GM23338 (cell line): ENCODE measurements at regions not wholly inside any gene's neighbourhood (a gene's known extent, or its start where the extent isn't known, plus 50 kb on each side); places are given as distances from the start of the nearest gene placed in this dataset.

Source experiments
- ATAC-seq: fragments of 200-7000 bp; cut with Tn5 transposase; 3 replicates; pipeline ENCODE4 v1.9.1; 2020
- DNase-seq: peaks from one replicate; pipeline ENCODE4 v3.0.0-alpha.2; 2015; ENCODE audit warnings: low spot score
- H2AFZ ChIP-seq: fragments of 200-600 bp; sonication (generic); 2 replicates; pipeline ENCODE4 v1.8.0; 2016; ENCODE audit warnings: antibody characterized with exemption, mild to moderate bottlenecking, moderate library complexity
- H3F3A ChIP-seq: fragments of 200-600 bp; sonication (generic); replicated peaks from 2 replicates; pipeline ENCODE4 v1.8.0; 2017; ENCODE audit warnings: antibody characterized with exemption, mixed run types, low read depth
- H3K27ac ChIP-seq: fragments of 200-600 bp; sonication (generic); 2 replicates; pipeline ENCODE4 v1.6.1; 2016; ENCODE audit warnings: low read depth
- H3K27me3 ChIP-seq: fragments of 200-600 bp; sonication (generic); 2 replicates; pipeline ENCODE4 v1.8.0; 2016; ENCODE audit warnings: mild to moderate bottlenecking, mixed run types, moderate library complexity; ENCODE audit not compliant: insufficient read depth
- H3K36me3 ChIP-seq: fragments of 200-600 bp; sonication (generic); 2 replicates; pipeline ENCODE4 v1.8.0; 2016; ENCODE audit warnings: mild to moderate bottlenecking; ENCODE audit not compliant: insufficient read depth
- H3K4me1 ChIP-seq: fragments of 200-600 bp; sonication (generic); 2 replicates; pipeline ENCODE4 v1.8.0; 2016; ENCODE audit warnings: mild to moderate bottlenecking, moderate library complexity; ENCODE audit not compliant: insufficient read depth
- H3K4me2 ChIP-seq: fragments of 200-600 bp; sonication (generic); 2 replicates; pipeline ENCODE4 v1.7.1; 2017; ENCODE audit warnings: mixed run types
- H3K4me3 ChIP-seq: fragments of 200-600 bp; sonication (generic); 2 replicates; pipeline ENCODE4 v1.6.1; 2016; ENCODE audit warnings: mixed run types
- H3K79me2 ChIP-seq: fragments of 200-600 bp; sonication (generic); replicated peaks from 2 replicates; pipeline ENCODE4 v1.8.0; 2017; ENCODE audit warnings: mild to moderate bottlenecking; ENCODE audit not compliant: insufficient read depth
- H3K9me2 ChIP-seq: fragments of 200-600 bp; sonication (generic); 2 replicates; pipeline ENCODE4 v1.8.0; 2017; ENCODE audit not compliant: insufficient read depth
- H4K20me1 ChIP-seq: fragments of 200-600 bp; sonication (generic); replicated peaks from 2 replicates; pipeline ENCODE4 v1.8.0; 2017; ENCODE audit warnings: mild to moderate bottlenecking; ENCODE audit not compliant: insufficient read depth
- H3K27ac Mint-ChIP-seq: 2 replicates; pipeline ENCODE4 v1.8.0; 2020; ENCODE audit warnings: inconsistent platforms, mild to moderate bottlenecking, moderate library complexity, mixed read lengths
- H3K27me3 Mint-ChIP-seq: 3 replicates; pipeline ENCODE4 v1.8.0; 2022; ENCODE audit warnings: low read depth, mild to moderate bottlenecking, moderate library complexity, mixed read lengths, inconsistent platforms; ENCODE audit not compliant: insufficient read depth, poor library complexity
- H3K36me3 Mint-ChIP-seq: 3 replicates; pipeline ENCODE4 v1.8.0; 2021; ENCODE audit warnings: low read depth, mild to moderate bottlenecking, inconsistent platforms, moderate library complexity, mixed read lengths
- H3K4me1 Mint-ChIP-seq: 3 replicates; pipeline ENCODE4 v1.8.0; 2020; ENCODE audit warnings: mild to moderate bottlenecking, inconsistent platforms, mixed read lengths
- H3K4me3 Mint-ChIP-seq: 3 replicates; pipeline ENCODE4 v1.8.0; 2021; ENCODE audit warnings: moderate library complexity, mild to moderate bottlenecking, inconsistent platforms, mixed read lengths
- H3K9me3 Mint-ChIP-seq: 3 replicates; pipeline ENCODE4 v1.8.0; 2020; ENCODE audit warnings: moderate library complexity, mild to moderate bottlenecking, inconsistent platforms, mixed read lengths
- CREB1 ChIP-seq: fragments of 250-450 bp; sonication (Bioruptor Pico); IDR thresholded peaks from 2 replicates; pipeline ENCODE4 v1.5.0; 2020; ENCODE audit warnings: low read depth, mild to moderate bottlenecking, moderate library complexity
- CTCF ChIP-seq, 2 experiments: fragments of 200-600 bp in 1 of 2; sonication (generic) in 1 of 2; conservative IDR thresholded peaks; 2 replicates each; pipeline versions ENCODE4 v1.5.1 to v1.6.1; 2016 to 2017; ENCODE audit warnings: antibody characterized with exemption in 2 of 2, low read depth in 2 of 2, mild to moderate bottlenecking in 2 of 2, moderate library complexity in 1 of 2
- ETS1 ChIP-seq: IDR thresholded peaks from 2 replicates; pipeline ENCODE4 v1.6.1; 2016; ENCODE audit warnings: antibody characterized with exemption
- EZH2 ChIP-seq: fragments of 200-600 bp; sonication (generic); IDR thresholded peaks from one replicate; pipeline ENCODE4 v1.8.0; 2017; ENCODE audit warnings: antibody characterized with exemption, mild to moderate bottlenecking, low read depth; ENCODE audit not compliant: unreplicated experiment
- EZH2phosphoT487 ChIP-seq: fragments of 200-600 bp; sonication (generic); IDR thresholded peaks from one replicate; pipeline ENCODE4 v1.8.1; 2018; ENCODE audit warnings: antibody characterized with exemption; ENCODE audit not compliant: unreplicated experiment
- JUNB ChIP-seq: IDR thresholded peaks from one replicate; pipeline ENCODE4 v1.6.1; 2016; ENCODE audit warnings: antibody characterized with exemption; ENCODE audit not compliant: unreplicated experiment
- NANOG ChIP-seq: IDR thresholded peaks from 2 replicates; pipeline ENCODE4 v1.6.1; 2016; ENCODE audit warnings: antibody characterized with exemption, borderline replicate concordance
- POLR2AphosphoS5 ChIP-seq: IDR thresholded peaks from 2 replicates; pipeline ENCODE4 v1.6.1; 2016; ENCODE audit warnings: antibody characterized with exemption, low read depth
- REST ChIP-seq: IDR thresholded peaks from one replicate; pipeline ENCODE4 v1.6.1; 2018; ENCODE audit warnings: antibody characterized with exemption; ENCODE audit not compliant: unreplicated experiment
- STAT1 ChIP-seq: IDR thresholded peaks from one replicate; pipeline ENCODE4 v1.6.1; 2016; ENCODE audit warnings: antibody characterized with exemption; ENCODE audit not compliant: unreplicated experiment
- ZNF114 ChIP-seq: fragments of 250-450 bp; sonication (Bioruptor Pico); IDR thresholded peaks from 2 replicates; pipeline ENCODE4 v1.5.0; 2020; ENCODE audit warnings: mild to moderate bottlenecking, moderate library complexity
- ZNF331 ChIP-seq: fragments of 250-450 bp; sonication (Bioruptor Pico); IDR thresholded peaks from 2 replicates; pipeline ENCODE4 v1.5.0; 2020; ENCODE audit warnings: low read depth, mild to moderate bottlenecking, moderate library complexity
- ZNF462 ChIP-seq: fragments of 250-450 bp; sonication (Bioruptor Pico); IDR thresholded peaks from 2 replicates; pipeline ENCODE4 v1.5.0; 2020; ENCODE audit warnings: mild to moderate bottlenecking, moderate library complexity

DNA sequence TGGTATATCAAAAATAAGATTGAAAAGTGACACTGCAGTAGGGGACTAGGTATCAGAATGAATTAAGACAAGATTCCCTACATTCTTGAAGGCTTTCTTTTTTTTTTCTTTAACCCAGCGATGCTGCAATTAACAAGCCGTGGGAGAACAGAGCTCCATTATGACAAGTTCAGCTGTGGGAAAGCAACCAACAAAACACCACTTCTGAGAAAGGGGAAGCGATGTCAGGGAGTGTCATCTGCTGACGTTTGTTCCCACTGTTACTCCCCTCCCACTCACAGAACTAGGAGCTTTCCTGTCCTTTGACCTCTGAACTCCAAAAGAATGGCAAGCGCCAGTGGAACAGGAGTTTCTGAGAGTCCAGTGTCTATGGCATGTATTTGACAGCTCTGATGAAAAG lies 90.2 kb upstream of the SLITRK2 start:
- Histone ChIP-seq H2AFZ (no peak overlapping the region), H3F3A (no peaks in the 10 kb centered on the region), H4K20me1 (no peaks in the 10 kb centered on the region), H3K4me1 (no peaks in the 10 kb centered on the region), H3K36me3 (no peaks in the 10 kb centered on the region), H3K27ac (no peak overlapping the region), H3K27me3 (no peaks in the 10 kb centered on the region), H3K79me2 (no peaks in the 10 kb centered on the region), H3K4me3 (no peak overlapping the region), H3K9me2 (no peaks in the 10 kb centered on the region), H3K4me2 (no peak overlapping the region)
- peaks cover 3% of the 10 kb centered on the region for H3K27me3 Mint-ChIP-seq
- H3K4me3 Mint-ChIP-seq, result no peak overlapping the region
- TF ChIP-seq EZH2phosphoT487 (no peak), POLR2AphosphoS5 (no peak), EZH2 (no peak), STAT1 (no peak), ZNF462 (CRISPR knock-in tag) (no peak), CTCF (conservative IDR thresholded peaks at IDR 0.05; ENCODE audit: low read depth in 2 of 2) (no peak), CREB1 (no peak), ZNF331 (no peak), REST (no peak), ETS1 (no peak), NANOG (no peak), JUNB (no peak), ZNF114 (CRISPR knock-in tag) (no peak)
- peaks cover 62% of the 10 kb centered on the region for H3K9me3 Mint-ChIP-seq
- no peak overlapping the region for H3K27ac Mint-ChIP-seq
- no peak for DNase-seq
- H3K36me3 Mint-ChIP-seq, result no peaks in the 10 kb centered on the region; the same call in 2 of the 3 replicates
- H3K4me1 Mint-ChIP-seq, result no peaks in the 10 kb centered on the region
- ATAC-seq, result no peak
